CD1c-positive myeloid dendritic cell (primary cell): ENCODE measurements at regions not wholly inside any gene's neighbourhood (a gene's known extent, or its start where the extent isn't known, plus 50 kb on each side); places are given as distances from the start of the nearest gene placed in this dataset.
"Not testable (repeated sequence)": the region's sequence is repeated elsewhere in the genome, so short reads cannot be mapped to it uniquely, and the experiment has no call there.

Experiments
- DNase-seq: peaks from one replicate; pipeline ENCODE4 v3.0.0-alpha.2; 2016; ENCODE audit errors: extremely low spot score

GRCh38 chr1:164154622-164155021 is 404.4 kb upstream of the PBX1 start:
- no peak for DNase-seq

- DNase-seq: no peak
Observed at GRCh38 chr1:164155347-164155746, 403.6 kb upstream of the PBX1 start.

GRCh38 chr1:164163289-164163849 is 395.6 kb upstream of the PBX1 start:
- DNase-seq: no peak

DNA sequence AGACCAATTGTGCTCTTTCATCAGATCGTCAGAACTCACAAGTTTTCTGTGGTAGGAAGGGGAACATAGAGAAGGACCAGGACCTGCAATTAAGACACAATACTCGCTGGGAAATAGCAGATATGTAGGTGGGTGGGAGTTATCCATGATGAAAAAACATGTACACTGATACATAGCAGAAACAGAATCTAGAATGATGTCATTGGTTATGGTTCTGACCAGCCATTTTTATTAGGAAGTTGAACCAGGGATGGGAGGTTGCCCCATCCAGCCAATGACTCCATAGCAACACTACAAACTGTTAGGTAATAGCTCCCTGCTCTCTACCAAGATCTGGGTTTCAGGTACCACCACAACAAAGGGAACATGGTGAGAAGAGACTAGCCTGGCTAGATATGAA is 393.5 kb upstream of the PBX1 start:
- no peak for DNase-seq

DNA sequence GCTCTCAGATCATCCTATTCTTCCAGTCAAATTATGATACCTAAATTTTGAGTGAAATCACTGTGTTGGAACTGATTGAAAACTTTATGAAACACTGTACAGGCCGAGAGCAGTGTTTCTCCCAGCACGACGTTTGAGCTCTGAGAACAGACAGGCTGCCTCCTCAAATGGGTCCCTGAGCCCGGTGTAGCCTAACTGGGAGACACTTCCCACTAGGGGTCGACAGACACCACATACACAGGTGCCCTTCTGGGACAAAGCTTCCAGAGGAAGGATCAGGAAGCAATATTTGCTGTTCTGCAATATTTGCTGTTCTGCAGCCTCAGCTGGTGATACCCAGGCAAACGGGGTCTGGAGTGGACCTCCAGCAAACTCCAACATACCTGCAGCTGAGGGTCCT is 392.5 kb upstream of the PBX1 start:
- not testable (repeated sequence) for DNase-seq

DNA sequence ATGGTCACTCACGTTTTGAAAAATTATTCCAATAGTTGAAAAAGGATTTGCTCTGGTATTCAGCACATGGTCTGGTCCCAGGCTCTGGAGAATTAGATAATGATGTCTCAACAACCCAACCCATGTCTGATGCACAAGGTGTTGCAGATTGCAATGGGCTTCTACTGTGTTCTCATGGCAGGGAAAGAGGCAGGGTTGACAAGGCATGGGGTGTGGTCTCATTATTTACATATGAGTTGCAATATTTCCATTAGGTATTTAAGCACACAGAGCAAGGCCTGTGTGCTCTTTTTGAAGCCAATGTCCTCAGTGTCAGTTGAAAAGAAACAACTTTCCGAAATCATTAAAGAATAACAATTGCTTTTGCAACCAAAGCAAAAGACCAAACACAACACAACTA is 381.9 kb upstream of the PBX1 start:
- DNase-seq: no peak

DNA sequence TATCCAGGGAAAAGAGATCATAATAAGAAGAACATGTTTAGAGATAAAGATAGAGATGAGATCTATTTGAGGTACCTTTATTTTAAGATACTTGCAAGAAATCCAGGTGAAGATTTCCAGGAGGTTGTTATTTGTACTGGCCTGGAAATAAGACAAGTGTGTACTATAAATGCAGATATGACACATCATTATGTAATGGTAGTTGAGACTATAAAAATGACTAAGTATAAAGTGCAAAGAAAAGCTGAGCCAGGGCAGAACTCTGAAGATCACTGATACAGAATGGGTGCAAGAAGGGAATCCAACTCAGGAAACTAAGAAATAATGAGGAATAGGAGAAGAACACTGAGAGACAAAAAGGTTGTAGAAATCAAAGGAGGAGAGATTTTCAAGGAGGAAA is 378.2 kb upstream of the PBX1 start:
- DNase-seq: no peak

- no peak for DNase-seq
Observed at GRCh38 chr1:164183854-164184635, 374.9 kb upstream of the PBX1 start.

GRCh38 chr1:164186881-164187280 is 372.1 kb upstream of the PBX1 start:
- no peak for DNase-seq

- no peak for DNase-seq
Observed at GRCh38 chr1:164188497-164188896, 370.5 kb upstream of the PBX1 start.

DNA sequence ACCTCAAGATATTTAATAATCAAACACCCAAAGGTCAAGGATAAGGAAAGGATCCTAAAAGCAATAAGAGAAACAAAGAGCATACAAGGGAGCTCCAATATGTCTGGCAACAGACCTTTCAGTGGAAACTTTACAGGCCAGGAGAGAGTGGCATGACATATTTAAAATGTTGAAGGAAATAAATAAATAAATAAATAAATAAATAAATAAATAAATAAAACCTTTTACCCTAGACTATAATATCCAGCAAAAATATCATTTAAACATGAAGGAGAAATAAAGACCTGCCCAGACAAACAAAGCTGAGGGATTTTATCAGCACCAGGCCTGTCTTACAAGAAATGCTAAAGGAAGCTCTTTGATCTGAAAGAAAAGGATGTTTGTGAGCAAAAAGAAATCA is 367.8 kb upstream of the PBX1 start:
- no peak for DNase-seq

DNA sequence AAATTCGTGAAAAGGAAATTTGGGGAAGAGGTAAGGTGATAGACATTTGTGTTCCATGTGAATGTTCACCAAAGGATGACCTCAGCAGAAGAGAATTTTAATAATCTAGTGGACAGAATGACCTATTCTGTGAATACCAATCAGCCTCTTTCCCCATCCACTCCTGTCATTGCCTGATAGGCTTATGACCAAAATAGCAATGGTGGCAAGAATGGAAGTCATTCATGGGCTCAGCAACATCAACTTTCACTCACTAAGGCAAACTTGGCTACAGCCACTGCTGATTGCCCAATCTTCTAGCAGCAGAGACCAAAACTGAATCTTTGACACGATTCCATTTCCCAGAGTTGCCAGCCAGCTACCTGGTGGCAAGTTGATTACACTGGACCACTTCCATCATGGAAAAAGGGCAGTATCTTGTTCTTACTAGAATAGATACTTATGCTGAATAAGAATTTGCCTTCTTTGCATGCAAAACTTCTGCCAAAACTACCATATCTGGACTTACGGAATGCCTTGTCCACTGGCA is 348.7 kb upstream of the PBX1 start:
- no peak for DNase-seq

DNA sequence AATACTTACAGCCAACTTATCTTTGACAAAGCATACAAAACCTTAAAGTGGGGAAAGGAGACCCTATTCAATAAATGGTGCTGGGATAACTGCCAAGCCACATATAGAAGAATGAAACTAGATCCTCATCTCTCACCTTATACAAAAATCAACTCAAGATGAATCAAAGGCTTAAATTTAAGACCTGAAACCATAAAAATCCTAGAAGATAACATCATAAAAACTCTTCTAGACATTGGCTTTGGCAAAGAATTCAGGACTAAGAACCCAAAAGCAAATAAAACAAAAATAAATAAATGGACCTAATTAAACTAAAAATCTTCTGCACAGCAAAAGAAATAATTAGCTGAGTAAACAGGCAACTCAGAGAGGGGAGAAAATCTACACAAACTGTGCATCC is 335.6 kb upstream of the PBX1 start:
- DNase-seq: no peak

GRCh38 chr1:164225011-164225410 is 334.0 kb upstream of the PBX1 start:
- no peak for DNase-seq

DNA sequence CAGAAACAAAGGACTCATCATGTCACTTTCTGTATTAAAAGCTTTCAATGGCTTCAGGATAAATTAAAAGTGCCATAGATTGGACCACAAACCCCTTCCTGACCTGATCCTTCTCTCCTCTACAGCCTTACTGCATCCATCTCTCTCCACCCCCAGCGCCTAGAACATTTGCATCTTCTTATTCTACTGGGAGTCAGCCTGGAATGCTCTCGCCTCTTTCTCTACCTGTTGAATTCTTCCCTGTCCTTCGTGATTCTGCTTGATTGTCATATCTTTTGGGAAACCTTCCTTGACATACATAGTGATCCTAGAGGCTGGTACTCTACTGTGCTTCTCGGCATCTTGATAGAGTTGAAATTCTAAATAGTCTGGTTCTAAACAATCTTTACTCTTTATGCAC is 332.0 kb upstream of the PBX1 start:
- DNase-seq: no peak

DNA sequence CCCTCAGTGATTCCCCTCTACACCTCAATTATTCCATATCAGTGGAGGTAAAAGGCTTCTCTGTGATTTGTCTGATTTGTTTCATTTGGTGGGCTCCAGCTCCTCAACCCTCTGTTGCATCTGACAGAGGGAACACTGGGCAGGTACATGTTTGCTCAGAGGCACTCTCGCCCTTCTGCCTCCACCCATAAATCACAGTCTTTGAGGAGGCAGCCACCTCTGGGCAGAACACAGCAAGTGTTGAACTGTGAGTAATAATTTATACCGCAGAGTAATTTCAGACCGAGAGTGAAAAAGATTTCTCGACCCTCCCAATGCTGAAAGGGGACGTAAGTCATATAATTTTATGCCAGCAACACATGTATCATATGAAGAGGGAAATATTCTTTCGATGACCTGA is 330.1 kb upstream of the PBX1 start:
- DNase-seq: no peak

DNA sequence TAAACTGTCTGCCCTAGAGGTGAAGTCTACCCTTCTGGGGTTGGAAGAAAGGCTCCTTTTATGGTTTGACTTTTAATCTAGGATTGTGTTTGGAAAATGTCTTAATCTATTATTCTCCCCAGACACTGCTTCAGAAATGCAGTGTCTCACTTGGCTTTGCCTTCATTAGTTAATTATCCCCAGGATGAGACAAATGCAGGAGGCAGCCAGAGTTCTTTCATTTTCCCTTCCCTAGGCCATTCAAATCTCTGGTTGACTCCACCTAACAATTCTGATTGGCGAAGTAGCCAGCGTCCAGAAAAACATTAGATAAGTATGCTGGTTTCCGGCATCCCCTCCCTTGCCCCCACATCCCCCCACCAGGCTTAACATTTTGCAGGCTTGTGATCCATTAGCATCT is 325.8 kb upstream of the PBX1 start:
- DNase-seq: no peak

GRCh38 chr1:164240081-164240480 is 318.9 kb upstream of the PBX1 start:
- DNase-seq: no peak

DNA sequence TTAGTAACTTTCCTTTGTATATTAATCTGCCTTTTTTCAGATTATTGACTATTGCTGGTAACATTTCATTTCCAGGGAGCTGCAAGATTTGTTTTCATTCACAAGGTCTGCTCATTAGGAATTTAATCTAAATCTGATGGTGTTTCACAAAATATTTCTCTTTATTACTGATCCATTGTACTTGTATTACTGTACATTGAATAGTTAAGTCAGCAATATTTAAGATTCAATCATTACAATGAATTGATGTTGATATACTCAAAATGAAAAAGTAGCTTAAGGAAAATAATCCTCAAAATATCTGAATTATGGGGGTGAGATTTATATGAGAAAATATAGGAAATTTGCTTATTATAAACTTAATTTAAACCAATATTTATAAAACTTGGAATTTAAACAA is 308.6 kb upstream of the PBX1 start:
- no peak for DNase-seq

DNA sequence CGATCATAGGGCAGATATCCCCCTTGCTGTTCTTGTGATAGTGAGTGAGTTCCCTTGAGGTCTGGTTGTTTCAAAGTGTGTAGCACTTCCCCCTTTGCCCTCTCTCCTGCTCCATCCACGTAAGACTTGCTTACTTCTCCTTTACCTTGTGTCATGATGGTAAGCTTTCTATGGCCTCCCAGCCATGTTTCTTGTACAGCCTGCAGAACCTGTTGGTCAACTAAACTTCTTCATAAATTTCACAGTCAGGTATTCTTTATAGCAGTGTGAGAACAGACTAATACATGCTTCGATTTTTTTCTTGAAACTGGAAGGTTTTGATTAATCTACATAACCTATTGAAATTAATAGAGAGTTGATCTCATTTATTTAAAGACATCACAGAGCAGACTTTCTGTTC is 302.5 kb upstream of the PBX1 start:
- DNase-seq: no peak

- DNase-seq: no peak
Observed at GRCh38 chr1:164261691-164262240, 297.2 kb upstream of the PBX1 start.

GRCh38 chr1:164263540-164263939 is 295.4 kb upstream of the PBX1 start:
- no peak for DNase-seq

GRCh38 chr1:164265232-164265631 is 293.8 kb upstream of the PBX1 start:
- DNase-seq: no peak
